Frontal cortex (tissue), 3 donors: ENCODE measurements at regions not wholly inside any gene's neighbourhood (a gene's known extent, or its start where the extent isn't known, plus 50 kb on each side); places are given as distances from the start of the nearest gene placed in this dataset.

Source experiments
- DNase-seq, 2 donors: peaks; one replicate each; pipeline ENCODE4 v3.0.0; 2012; ENCODE audit warnings: low spot score in 2 of 2
- FAIRE-seq: peaks from 2 replicates; lab custom pipeline; 2012; peaks lifted over from hg19 to GRCh38; lab: Jason Lieb, UNC
- donor health status: control.
- donor health status: control.
- donor health status: control.

DNA sequence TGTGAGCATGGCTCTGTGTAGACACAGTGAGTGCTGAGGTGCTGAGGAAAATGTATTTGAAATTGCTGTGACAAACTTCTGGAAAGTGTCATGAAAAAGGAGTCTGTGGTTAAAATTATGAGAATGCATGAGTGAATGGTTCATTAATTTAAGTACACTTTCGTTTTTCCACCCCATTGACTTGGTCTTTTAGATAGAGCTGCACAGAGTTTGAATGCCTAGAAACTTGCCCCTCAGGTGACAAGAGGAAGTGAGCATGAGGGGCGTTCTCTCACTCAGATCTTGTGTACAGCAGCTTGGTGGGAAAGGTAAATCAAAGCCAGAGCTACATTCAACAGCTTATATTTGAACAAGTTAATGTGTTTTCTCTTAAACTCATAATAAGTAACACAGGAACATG lies 296.8 kb downstream of the WDR72 start:
- FAIRE-seq (no peak), DNase-seq (no peak)

DNA sequence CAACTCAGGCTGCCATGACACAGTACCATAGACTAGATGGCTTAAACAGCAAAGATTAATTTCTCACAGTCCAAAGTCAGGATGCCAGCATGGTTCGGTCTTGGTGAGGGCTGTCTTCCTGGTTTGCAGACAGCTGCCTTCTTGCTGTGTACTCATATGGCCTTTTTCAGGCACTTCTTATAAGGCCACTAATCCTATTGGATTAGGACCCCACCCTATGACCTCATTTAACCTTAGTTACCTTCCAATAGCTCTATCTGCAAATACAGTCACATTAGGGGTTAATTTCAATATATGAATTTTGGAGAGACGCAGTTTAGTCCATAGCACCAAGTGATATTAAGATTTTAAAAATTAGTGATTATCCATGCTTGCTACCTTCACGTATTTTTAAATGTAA lies 297.8 kb downstream of the WDR72 start:
- FAIRE-seq: no peak
- DNase-seq: no peak

DNA sequence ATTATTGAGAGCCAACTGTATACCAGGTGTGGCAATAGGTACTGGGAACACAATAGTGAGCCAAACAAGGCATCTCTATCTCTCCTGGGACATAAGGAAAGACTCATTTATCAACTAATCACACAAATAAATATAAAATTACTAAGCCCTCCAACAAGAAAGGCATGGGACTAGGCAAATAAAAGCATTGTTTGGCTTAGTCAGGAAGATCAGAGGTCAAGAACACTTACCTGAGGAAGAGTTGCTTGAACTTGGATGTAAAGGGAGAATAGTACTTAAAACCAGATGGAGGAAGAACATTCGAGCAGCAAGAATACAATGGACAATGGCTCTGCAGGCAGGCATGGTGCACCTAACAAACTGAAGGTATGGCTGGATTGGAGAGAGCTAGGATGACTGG lies 300.7 kb downstream of the WDR72 start:
- DNase-seq (no peak), FAIRE-seq (no peak)

DNA sequence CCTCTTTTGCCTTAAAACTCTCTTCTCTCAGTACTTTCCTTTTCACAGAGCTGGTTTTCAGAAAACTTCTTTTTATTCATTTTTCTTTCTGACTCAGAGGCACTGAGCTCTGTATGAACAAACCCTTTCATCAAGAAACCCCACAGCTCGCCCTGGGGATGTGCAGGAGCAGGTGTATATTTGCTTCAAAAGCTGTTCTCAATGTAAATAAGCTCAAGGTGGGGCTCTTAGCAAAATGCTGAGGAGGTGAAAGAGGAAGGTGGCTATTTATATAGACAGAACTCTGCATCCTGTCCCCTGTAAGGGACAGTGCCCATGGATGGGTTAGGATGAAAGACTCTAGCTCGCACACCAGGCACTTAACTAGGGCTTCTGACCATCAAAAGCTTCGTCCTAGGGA lies 302.0 kb downstream of the WDR72 start:
- FAIRE-seq (no peak), DNase-seq (no peak)

DNA sequence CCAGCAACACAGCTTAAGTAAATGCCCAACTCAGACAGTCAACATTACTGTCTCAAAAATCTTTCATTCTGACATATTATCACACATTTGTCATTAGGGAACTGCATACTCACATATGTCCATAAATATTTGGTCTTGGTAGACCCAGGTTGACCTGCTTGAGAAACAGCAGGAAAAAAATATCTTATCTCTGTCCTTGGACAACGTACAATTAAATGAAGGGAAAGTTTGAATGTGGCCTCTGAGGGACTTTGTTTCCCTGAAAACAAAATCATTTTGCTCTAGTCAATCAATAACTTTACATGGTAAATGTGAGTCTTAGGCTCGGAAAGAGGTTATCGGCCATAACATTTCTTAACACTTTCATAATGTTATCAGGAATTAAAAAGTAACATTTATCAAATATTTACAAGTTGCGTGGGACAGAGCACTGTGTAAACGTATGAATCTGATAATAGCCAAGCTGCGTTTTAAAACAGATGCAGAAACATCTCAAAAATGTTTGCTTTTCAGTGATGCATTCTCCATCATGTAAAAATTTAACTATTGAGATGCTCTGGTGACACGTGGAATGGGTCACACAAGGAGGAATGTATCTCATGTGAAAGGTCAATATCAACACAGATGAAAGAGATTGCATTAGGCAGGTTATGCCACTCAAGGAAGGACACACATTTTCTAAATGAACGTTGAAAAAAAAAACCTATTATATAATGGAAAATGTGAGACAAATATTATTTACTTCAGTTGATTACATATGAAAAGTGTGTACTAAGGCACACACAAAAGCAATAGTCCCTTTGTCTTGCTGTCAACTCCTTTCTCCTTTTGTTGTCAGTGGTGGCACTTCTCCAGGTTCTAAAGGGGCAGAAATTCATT lies 304.4 kb downstream of the WDR72 start:
- DNase-seq: no peak
- no peak for FAIRE-seq

DNA sequence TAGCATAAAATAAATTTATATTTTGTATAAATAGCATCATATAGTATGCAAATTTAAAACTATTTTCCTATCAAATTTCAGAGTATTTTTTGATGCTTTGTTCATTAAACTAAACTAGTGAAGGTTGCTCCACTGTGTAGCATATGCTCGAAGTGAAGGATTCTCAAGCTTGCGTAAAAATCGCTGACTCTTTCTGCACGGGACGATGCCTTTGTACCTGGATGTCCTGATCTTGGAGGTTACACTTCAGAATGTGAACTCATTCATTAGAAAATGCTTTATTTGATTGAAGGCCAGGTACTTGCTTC lies 305.0 kb downstream of the WDR72 start:
- DNase-seq (no peak), FAIRE-seq (no peak)

DNA sequence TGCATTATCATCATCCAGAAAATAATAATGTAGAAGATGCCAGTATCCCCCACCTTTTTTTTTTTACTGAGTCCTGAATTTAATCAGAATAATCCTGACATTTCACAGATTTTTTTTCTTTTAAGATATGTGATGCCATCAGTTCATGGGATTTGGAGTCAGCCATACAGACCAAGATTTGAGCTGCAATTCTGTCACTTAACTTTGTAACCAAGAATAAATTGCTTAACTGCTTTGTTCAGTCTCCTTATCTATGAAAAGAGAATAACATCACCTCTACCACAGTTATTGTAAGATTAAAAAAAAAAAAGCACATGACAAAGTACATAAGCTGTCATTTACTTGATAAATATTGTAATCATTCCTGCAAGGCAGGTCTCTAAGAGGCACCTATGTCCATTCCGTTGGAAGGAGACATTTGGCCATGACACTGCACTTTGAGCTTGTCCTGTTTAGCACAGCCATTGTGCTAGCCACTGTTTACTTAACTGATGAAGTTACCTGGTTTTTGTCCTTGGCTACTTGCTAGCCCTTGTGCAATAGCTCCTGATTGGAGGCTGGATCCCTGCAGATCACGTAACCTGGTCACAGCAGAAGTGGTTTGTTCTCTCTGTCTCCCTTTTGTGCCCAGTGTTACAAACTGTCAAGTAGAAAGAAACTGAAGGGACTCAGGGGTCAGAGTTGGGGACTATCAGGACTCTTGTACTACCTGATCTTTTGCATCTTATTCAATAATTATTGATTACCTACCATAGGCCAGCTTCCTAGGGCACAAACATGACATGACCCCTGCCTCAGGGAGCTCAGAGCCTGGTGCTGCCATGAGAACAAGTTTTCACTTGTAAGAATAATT lies 306.0 kb downstream of the WDR72 start:
- DNase-seq (no peak), FAIRE-seq (no peak)

DNA sequence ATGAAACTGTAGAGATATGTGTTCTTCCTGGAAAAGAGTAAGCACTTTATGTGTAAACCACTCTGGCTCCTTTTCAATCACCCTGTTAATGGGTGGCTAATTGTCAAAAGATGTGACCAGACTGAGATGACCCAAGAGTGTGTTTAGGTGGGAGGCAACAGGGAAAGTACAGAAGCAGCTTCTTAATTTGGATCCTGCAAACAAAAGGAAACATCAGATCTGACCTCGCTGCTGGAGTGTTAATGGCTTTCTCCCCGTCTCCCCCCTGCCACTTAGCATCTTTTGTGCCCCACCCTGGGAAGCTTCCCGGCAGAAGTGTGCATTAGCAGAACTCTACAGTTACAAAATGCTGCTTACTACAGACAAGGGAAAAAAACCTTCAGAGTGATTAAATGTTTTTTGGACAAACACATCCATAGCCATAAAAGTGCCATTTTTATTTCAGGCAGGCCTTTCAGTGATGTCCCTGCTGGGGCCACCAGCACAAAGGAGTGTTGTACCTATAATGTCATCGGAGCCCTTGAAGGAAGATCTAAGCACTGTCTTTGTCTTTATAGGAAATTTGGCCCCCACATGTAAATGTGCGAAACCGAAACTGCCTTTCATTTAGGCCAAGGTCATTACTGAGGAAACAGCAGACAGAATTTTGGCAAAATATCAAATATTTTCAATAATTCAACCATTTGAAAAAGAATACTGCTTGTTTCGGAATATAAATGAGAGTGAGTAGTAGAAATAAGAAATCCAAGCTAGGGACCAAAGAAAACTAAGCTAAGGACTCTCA lies 311.0 kb downstream of the WDR72 start:
- FAIRE-seq (no peak), DNase-seq (no peak)

DNA sequence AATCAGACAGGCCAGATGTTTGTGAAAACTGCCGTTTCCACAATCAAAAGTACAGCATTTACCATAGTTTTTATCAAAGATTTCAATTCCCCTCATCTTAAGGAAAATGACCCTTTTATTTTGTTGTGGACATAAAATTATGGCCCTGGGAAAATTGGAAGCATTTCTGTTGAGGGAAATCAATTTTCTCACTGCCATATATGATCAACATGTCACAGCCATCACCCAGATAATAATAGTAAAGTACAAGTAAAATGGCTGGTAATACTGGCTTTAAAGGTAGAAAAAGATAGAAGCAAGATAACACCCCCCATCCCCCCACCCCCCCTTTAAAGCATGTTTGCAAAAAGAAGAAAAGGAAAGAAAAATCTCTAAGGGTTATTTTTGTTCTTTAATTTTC lies 311.7 kb downstream of the WDR72 start:
- DNase-seq (no peak), FAIRE-seq (no peak)

DNA sequence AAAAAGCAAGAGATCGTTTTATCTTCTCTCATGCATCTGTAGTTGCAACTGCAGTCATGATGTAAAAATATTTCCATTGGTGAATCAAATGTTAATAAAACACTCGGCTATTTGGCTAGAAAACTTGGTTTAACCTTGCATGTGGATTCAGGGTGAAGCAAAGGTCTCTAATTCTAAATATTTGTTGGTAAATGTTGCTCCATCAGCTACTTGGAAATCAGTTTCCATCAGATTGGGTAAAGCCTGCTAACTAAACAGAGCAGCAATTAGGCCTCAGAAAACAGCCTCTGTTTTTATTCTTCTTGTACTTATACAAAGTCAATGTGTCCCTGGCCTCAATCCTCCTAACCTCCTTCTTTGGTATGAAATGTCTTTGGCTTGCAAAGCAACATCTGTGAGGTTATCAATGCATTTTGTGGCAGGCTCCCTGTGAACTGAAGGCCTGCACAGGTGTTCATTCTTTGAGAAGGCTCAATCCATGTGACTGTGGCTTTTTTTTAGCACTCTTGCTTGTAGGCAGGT lies 312.3 kb downstream of the WDR72 start:
- FAIRE-seq: no peak
- DNase-seq: no peak

DNA sequence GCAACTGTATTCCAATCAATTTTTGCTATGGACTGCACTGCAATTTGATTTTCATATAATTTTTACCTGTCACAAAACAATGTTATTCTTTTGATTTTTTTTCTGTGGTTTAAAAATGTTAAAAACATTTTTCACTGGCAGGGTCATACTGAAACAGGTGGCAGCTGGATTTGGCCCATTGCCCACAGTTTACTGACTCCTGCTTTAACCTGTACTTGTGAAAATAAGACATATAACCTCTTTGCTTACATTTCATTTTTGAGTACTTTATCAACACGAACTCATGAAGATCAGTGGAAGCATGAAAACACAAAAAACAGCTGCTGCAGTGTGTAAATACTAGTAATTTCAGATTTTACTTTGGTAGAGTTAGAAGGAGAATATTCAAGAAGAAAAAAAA lies 313.1 kb downstream of the WDR72 start:
- no peak for DNase-seq
- FAIRE-seq: no peak

DNA sequence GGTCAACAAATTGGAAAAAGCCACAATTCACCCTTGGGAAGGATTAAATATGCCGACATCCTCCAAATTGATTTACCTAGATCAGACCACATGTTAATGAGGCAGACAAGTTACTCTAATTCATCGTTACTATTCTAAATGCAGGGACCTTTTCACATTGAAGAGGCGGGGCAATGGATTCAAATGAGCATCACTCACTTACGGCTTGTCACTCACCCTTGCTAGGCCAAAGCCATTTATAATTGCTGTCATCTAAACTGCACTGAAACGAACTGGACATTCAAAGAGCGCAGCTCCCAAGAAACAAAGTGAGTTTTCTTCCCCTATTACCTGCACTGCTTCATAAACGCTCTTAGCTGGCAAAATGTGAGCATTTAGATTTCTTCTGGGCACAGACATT lies 313.9 kb downstream of the WDR72 start:
- FAIRE-seq: no peak

DNA sequence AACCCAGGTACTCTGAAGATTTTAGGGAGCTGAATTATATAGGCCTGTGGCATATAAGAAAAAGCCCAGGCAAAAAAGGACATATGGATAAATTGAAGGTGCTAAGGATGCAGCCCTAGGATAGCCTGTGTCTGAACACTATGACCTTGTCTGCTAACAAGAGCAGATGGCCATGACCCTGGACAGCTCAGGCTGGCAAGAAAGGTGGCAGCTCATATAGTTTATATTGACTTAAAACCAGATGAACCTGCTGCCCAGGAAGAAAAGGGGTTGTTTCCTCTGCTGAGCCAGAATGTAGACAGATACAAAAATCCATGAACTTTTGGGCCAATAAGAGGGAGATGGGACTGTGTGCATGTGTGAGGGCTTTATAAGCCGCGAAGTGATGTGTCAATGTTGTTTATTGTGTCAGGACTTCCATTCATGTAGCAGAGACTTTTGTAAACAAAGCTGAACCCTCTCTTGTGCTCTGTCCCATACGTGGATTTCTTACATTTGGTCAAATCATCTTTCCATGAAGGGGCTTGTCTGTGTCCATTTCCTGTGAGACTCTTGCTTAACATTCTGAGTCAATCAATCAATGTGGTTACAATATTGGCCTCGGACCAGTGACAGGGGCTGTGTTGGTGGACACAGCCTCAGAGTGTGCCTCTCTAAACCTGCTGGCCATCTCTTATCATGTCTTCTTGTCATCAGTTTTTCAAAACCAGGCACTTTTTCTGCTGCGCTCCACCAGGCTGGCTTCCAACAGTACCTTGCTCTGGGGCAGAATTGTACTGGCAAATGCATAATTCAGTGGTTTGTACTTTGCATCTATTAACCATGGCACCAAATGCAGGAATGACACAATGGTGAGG lies 321.2 kb downstream of the WDR72 start:
- FAIRE-seq (no peak), DNase-seq (no peak)

More for the DNA sequence above, 313.9 kb downstream of the WDR72 start:
- DNase-seq: no peak

DNA sequence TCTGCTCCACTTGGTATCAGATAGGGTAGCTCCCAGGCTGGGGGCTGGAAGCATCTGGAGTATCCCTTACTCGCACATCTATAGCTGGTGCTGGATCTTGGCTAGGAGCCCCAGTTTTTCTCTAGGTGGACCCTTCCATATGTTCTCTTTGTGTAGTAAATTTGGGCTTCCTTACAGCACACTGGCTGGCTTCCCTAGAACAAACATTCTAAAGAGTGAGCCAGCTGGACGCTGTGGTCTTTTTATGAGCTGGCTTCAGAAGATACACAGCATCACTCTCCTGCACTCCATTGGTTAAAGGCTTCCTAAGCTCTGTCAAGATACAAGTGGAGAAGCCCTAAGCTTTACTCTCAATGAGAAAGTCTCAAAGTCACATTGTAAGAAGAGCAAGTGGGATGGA lies 322.1 kb downstream of the WDR72 start:
- no peak for FAIRE-seq
- no peak for DNase-seq

DNA sequence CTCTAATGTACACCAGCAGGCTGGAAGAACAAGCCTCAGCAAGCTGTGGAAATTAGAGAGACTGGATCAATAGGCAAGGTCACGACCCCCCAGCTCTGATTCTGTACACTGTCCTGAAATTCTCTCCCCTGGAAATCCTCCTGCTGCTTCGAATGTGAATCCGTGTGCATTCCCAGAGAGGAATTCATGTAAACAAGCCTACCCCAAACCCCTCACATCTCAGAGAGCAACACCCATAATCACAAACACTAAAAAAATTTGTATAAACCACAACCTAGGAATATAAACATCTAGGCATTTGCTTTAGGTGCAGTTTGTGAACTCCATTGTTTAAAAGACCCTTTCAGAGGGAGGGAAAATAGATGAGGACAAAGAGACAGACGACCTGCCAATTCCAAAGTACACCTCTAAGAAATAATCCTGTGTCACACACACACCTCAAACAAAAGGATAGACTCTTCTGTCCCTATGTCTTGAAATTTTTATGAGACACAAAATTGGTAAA lies 325.2 kb downstream of the WDR72 start:
- FAIRE-seq (no peak), DNase-seq (no peak)

DNA sequence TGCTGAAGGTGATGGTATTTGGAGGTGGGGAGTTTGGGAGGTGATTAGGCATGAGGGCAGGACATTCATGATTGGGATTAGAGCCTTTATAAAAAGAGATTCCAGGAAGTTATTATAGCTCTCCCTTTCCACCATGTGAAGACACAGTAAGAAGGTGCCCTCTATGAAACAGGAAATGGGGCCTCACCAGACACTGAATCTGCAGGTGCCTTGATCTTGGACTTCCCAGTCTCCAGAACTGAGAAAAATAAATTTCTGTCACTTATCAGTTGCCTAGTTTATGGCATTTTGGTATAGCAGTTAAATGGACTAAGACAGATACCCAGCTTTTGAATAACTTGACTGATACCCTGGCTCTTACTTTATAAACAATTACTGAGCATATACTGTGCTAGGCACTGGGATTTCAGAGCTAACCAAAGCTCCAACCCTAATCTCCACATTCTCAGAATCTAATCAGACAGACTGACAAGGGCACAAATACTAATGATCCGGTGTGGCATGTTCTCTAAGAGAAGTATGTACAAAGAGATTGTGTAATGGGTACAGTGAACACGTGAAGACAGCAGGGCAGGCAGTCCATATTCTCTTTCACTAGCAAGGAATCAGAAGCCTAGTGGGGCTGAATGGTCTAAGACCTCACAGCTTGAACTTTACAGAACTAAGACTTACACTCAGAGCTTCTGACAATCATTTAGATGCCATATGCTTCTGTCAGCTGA lies 343.1 kb downstream of the WDR72 start:
- no peak for FAIRE-seq
- no peak for DNase-seq

DNA sequence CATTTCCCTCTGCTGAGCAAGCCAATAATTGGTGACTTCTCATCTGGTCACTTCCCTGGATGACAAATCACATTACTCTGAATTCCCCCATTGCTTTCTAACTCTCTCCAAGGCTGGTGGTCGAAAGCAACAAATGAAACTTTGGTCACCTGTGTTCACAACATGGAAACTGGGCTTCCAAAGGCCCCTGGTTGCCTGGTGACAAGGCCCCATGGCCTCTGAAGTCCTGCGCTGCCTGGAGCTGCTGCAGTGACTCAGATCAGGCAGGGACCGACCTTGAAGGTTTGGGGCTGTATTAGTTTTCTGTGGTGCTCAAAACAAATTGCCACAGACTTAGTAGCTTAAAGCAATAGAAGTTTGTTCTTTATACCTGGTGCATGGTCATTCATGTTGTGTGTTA lies 345.3 kb downstream of the WDR72 start:
- FAIRE-seq: no peak
- no peak for DNase-seq

DNA sequence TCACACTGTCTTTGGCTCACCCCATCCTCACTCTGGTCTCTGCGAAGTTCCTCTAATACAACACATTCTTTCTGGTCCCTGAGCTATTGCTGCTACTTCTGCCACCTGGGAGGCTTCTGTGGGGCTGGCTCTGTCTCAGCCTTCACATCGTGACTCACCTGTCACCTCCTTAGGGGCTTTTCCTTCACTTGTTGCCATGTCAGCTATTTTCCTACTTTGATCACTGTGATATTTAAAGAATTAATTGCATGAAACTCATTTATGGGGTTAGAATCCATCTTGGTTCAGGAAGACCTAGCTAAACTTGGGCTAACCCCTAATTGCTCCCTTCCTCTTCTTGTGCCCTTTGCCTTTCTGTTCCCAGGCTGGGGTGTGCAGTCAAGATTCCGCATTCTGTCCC lies 346.9 kb downstream of the WDR72 start:
- DNase-seq (no peak), FAIRE-seq (no peak)
